ENCODE measurements at regions not wholly inside any gene's neighbourhood (a gene's known extent, or its start where the extent isn't known, plus 50 kb on each side); places are given as distances from the start of the nearest gene placed in this dataset.

DNA sequence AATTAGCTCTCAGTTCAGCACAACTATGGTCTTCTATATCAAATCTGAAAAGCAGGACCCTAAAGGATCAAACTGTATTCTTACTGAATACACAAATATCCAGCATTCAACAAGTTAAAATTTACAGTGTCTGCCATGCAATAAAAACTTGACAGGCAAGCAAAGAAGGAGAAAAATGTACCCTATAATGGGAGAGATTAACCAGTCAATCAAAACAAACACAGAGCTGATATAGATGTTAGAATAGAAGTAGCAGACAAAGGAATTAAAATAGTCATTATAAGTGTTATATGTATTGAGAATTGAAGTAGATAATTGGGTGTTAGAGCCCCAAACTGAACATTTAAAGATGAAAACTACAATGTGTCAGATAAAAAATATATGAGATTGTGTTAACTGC lies 914.9 kb downstream of the EPHA7 start:
- TF ChIP-seq EP300 (conservative IDR thresholded peaks at IDR 0.05; ENCODE audit: poor library complexity, severe bottlenecking): peak; percentile 64
- TF ChIP-seq CTCF (IDR thresholded peaks at IDR 0.05; ENCODE audit: poor library complexity, severe bottlenecking): no peak
- TF ChIP-seq POLR2AphosphoS5 (IDR thresholded peaks at IDR 0.05): peak; percentile 52
- Histone ChIP-seq H4K20me1 (ENCODE audit: insufficient read depth) (no peaks in the 10 kb centered on the region), H3K27ac (ENCODE audit: low read length) (peak overlapping the region; percentile 10), H3K79me2 (replicated peaks; ENCODE audit: insufficient read depth, low read length) (no peaks in the 10 kb centered on the region), H3K4me3 (ENCODE audit: low read length) (no peak overlapping the region), H3K4me2 (ENCODE audit: low read length) (no peak overlapping the region), H2AFZ (ENCODE audit: low read depth, low read length) (no peak overlapping the region), H3F3A (ENCODE audit: insufficient read depth, low read length, poor library complexity, severe bottlenecking) (no peaks in the 10 kb centered on the region), H3K9me2 (ENCODE audit: insufficient read depth, low read length) (no peaks in the 10 kb centered on the region), H3K36me3 (ENCODE audit: insufficient read depth, low read length) (no peaks in the 10 kb centered on the region), H3K9ac (ENCODE audit: low read length) (no peak overlapping the region), H3K9me3 (ENCODE audit: low read length) (no peaks in the 10 kb centered on the region), H3K27me3 (ENCODE audit: insufficient read depth, low read depth, low read length) (no peaks in the 10 kb centered on the region)

- H2AFZ ChIP-seq (ENCODE audit: low read depth, low read length): no peak overlapping the region
- TF ChIP-seq RAD21 (conservative IDR thresholded peaks at IDR 0.05): no peak
- TF ChIP-seq EP300 (conservative IDR thresholded peaks at IDR 0.05; ENCODE audit: poor library complexity, severe bottlenecking): no peak
- TF ChIP-seq MXI1 (conservative IDR thresholded peaks at IDR 0.05; ENCODE audit: poor library complexity, severe bottlenecking): no peak
- TF ChIP-seq EZH2 (IDR thresholded peaks at IDR 0.05; ENCODE audit: borderline replicate concordance, insufficient read depth, low read length, poor library complexity, severe bottlenecking): no peak
- TF ChIP-seq TAF1 (IDR thresholded peaks at IDR 0.05; ENCODE audit: low read depth): no peak
- TF ChIP-seq, protein P1, sequence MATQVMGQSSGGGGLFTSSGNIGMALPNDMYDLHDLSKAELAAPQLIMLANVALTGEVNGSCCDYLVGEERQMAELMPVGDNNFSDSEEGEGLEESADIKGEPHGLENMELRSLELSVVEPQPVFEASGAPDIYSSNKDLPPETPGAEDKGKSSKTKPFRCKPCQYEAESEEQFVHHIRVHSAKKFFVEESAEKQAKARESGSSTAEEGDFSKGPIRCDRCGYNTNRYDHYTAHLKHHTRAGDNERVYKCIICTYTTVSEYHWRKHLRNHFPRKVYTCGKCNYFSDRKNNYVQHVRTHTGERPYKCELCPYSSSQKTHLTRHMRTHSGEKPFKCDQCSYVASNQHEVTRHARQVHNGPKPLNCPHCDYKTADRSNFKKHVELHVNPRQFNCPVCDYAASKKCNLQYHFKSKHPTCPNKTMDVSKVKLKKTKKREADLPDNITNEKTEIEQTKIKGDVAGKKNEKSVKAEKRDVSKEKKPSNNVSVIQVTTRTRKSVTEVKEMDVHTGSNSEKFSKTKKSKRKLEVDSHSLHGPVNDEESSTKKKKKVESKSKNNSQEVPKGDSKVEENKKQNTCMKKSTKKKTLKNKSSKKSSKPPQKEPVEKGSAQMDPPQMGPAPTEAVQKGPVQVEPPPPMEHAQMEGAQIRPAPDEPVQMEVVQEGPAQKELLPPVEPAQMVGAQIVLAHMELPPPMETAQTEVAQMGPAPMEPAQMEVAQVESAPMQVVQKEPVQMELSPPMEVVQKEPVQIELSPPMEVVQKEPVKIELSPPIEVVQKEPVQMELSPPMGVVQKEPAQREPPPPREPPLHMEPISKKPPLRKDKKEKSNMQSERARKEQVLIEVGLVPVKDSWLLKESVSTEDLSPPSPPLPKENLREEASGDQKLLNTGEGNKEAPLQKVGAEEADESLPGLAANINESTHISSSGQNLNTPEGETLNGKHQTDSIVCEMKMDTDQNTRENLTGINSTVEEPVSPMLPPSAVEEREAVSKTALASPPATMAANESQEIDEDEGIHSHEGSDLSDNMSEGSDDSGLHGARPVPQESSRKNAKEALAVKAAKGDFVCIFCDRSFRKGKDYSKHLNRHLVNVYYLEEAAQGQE (IDR thresholded peaks at IDR 0.05; ENCODE audit: borderline replicate concordance): no peak
- TF ChIP-seq SMC3 (conservative IDR thresholded peaks at IDR 0.05; ENCODE audit: poor library complexity): no peak
- no peak for TF ChIP-seq CTCF (IDR thresholded peaks at IDR 0.05; ENCODE audit: poor library complexity, severe bottlenecking)
- TF ChIP-seq POLR2AphosphoS5 (IDR thresholded peaks at IDR 0.05): no peak
- H4K20me1 ChIP-seq (ENCODE audit: insufficient read depth): no peaks in the 10 kb centered on the region
- H3K9me3 ChIP-seq (ENCODE audit: low read length): no peaks in the 10 kb centered on the region
- H3K27ac ChIP-seq (ENCODE audit: low read length): no peak overlapping the region
- no peaks in the 10 kb centered on the region for H3K79me2 ChIP-seq (replicated peaks; ENCODE audit: insufficient read depth, low read length)
- H3K36me3 ChIP-seq (ENCODE audit: insufficient read depth, low read length): no peaks in the 10 kb centered on the region
- no peak overlapping the region for H3K4me2 ChIP-seq (ENCODE audit: low read length)
- H3F3A ChIP-seq (ENCODE audit: insufficient read depth, low read length, poor library complexity, severe bottlenecking): no peaks in the 10 kb centered on the region
- no peak overlapping the region for H3K4me3 ChIP-seq (ENCODE audit: low read length)
- H3K9ac ChIP-seq (ENCODE audit: low read length): no peak overlapping the region
- H3K9me2 ChIP-seq (ENCODE audit: insufficient read depth, low read length): no peaks in the 10 kb centered on the region
- H3K27me3 ChIP-seq (ENCODE audit: insufficient read depth, low read depth, low read length): no peaks in the 10 kb centered on the region
Observed at GRCh38 chr6:92497281-92497680, 922.1 kb downstream of the EPHA7 start.
